ENCODE measurements at regions not wholly inside any gene's neighbourhood (a gene's known extent, or its start where the extent isn't known, plus 50 kb on each side); places are given as distances from the start of the nearest gene placed in this dataset.

DNA sequence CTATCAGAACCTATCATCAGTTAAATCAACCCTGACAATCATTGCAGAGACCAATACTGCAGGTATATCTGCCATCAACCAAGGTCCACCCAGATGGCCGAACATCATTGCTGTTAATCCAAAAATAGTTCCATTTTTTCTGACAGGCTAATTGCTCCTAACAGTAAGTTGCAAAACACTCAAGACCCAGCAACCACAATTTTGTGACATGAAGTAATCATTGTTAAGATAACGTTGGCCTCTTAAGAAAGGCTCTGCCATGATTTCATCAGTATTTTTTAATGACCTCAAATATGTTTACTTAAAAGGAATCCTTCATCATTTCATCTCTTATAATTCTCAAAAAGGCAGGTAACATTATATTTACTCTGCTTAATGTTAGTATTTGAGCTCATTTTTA is 553.4 kb upstream of the POM121L12 start:
- H3K4me3 ChIP-seq (ENCODE audit: low read length): no peak overlapping the region
- H3K4me1 ChIP-seq (ENCODE audit: insufficient read depth, low read length): peaks cover 28% of the 10 kb centered on the region
- 97% methylated on average over 2 of the region's 2 CpGs for WGBS
- no peaks in the 10 kb centered on the region for H3K36me3 ChIP-seq (ENCODE audit: insufficient read depth, low read length)
- H3K9ac ChIP-seq (ENCODE audit: low read depth, low read length): no peak overlapping the region
- H3K9me3 ChIP-seq (ENCODE audit: insufficient read depth, low read depth, low read length): no peaks in the 10 kb centered on the region
- 0 out of 2 replicates have a peak overlapping the region, but pooled peaks have one; percentile 13 for H3K27ac ChIP-seq (ENCODE audit: low read depth, low read length)
- H3K27me3 ChIP-seq (ENCODE audit: insufficient read depth, low read length): no peaks in the 10 kb centered on the region

DNA sequence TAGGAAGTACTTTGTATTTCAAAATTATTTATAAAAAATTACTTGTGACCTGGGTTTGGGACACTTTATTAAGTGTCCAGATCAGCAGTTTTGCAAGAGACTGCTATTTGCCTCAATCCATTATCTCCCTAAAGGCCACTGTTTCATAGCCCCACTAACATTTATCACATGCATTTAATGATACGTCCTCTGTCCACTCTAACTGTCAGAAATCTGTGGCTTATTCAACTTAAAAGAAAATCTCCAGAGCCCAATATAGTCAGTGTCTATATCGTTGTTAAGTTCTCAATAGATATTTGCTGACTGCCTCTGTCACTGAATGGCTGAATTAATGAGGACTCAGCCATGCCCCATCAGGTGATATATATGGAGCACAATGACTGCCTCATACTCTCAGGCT is 553.9 kb upstream of the POM121L12 start:
- Histone ChIP-seq H3K9me3 (ENCODE audit: insufficient read depth, low read depth, low read length) (no peaks in the 10 kb centered on the region), H3K9ac (ENCODE audit: low read depth, low read length) (no peak overlapping the region), H3K27ac (ENCODE audit: low read depth, low read length) (no peak overlapping the region), H3K4me1 (ENCODE audit: insufficient read depth, low read length) (peaks cover 28% of the 10 kb centered on the region), H3K27me3 (ENCODE audit: insufficient read depth, low read length) (no peaks in the 10 kb centered on the region), H3K4me3 (ENCODE audit: low read length) (no peak overlapping the region), H3K36me3 (ENCODE audit: insufficient read depth, low read length) (no peaks in the 10 kb centered on the region)
- 84% methylated on average over 2 of the region's 2 CpGs for WGBS

DNA sequence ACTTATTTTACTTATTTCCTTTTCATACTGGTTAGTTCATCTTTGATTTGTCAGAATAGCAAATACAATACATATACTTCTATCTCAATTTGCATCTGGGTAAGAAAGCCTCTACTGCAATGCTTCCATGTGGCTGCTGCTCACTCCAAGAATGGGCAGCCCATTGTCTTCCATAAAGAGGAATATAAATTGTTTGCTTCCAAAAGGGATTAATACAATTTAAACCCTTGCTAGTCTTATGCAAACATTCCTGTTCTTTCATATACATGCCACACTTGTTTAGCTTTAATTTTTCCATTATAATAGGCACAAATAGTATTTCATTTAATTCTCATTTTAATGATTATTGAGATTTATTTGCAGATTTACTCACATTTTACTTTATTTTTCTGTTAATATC is 555.4 kb upstream of the POM121L12 start:
- Histone ChIP-seq H3K27me3 (ENCODE audit: insufficient read depth, low read length) (no peaks in the 10 kb centered on the region), H3K4me3 (ENCODE audit: low read length) (no peak overlapping the region), H3K9ac (ENCODE audit: low read depth, low read length) (no peak overlapping the region), H3K27ac (ENCODE audit: low read depth, low read length) (peak overlapping the region; percentile 73; the same call in 1 of the 2 replicates), H3K9me3 (ENCODE audit: insufficient read depth, low read depth, low read length) (no peaks in the 10 kb centered on the region), H3K36me3 (ENCODE audit: insufficient read depth, low read length) (no peaks in the 10 kb centered on the region), H3K4me1 (ENCODE audit: insufficient read depth, low read length) (peaks cover 28% of the 10 kb centered on the region)

DNA sequence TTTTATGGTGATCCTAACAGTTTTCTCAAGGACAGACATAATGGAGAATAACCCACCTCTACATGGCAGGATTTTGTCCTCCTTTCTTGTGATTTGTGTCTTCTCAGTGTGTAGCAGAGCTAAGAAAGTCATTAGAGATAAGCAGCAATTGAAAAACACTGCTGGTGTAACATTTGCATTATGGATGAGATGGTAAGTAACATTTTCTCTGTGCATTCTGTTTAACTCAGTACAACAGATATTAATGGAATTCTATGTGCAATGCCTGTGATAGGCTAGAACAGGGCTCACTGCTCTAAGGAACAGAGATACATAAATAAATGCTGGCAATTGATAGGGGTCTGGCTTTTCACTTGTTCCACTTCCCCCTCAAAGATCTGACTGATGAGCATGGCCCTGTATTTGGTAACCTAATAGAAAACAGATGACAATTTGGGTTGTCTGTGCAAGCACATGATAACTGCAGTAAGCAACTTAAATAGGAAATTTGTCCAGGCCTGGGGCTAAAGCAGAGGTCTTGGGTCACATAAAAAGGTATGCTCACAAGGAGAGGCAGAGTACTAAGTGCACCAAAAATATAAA is 560.3 kb upstream of the POM121L12 start:
- no peak overlapping the region for H3K4me3 ChIP-seq (ENCODE audit: low read length)
- H3K9me3 ChIP-seq (ENCODE audit: insufficient read depth, low read depth, low read length): no peaks in the 10 kb centered on the region
- H3K27me3 ChIP-seq (ENCODE audit: insufficient read depth, low read length): no peaks in the 10 kb centered on the region
- no peak overlapping the region for H3K27ac ChIP-seq (ENCODE audit: low read depth, low read length)
- peaks cover 17% of the 10 kb centered on the region for H3K4me1 ChIP-seq (ENCODE audit: insufficient read depth, low read length)
- no peaks in the 10 kb centered on the region for H3K36me3 ChIP-seq (ENCODE audit: insufficient read depth, low read length)
- no peak overlapping the region for H3K9ac ChIP-seq (ENCODE audit: low read depth, low read length)

DNA sequence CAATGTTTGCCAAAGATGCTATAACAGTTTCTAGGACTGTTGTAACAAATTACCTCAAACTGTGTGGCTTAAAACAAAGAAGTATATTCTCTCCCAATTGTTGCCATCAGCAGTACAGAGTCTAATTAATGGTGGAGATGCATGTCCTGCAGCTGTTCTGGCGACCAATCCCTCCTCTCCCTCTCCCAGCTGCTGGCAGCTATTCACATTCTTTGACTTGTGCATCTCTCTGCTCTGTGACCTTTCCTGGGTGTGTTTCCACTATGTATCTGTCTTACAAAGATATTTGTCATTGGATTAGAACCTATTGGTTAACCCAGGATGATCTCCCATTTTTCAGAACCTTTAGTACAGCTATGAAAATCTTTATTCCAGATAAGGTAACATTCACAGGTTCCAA is 561.7 kb upstream of the POM121L12 start:
- H3K27me3 ChIP-seq (ENCODE audit: insufficient read depth, low read length): no peaks in the 10 kb centered on the region
- no peak overlapping the region for H3K27ac ChIP-seq (ENCODE audit: low read depth, low read length)
- H3K4me3 ChIP-seq (ENCODE audit: low read length): no peak overlapping the region
- no peaks in the 10 kb centered on the region for H3K9me3 ChIP-seq (ENCODE audit: insufficient read depth, low read depth, low read length)
- H3K4me1 ChIP-seq (ENCODE audit: insufficient read depth, low read length): peaks cover 4% of the 10 kb centered on the region
- no peaks in the 10 kb centered on the region for H3K36me3 ChIP-seq (ENCODE audit: insufficient read depth, low read length)
- WGBS: 100% methylated on average over 1 of the region's 1 CpG
- H3K9ac ChIP-seq (ENCODE audit: low read depth, low read length): no peak overlapping the region

DNA sequence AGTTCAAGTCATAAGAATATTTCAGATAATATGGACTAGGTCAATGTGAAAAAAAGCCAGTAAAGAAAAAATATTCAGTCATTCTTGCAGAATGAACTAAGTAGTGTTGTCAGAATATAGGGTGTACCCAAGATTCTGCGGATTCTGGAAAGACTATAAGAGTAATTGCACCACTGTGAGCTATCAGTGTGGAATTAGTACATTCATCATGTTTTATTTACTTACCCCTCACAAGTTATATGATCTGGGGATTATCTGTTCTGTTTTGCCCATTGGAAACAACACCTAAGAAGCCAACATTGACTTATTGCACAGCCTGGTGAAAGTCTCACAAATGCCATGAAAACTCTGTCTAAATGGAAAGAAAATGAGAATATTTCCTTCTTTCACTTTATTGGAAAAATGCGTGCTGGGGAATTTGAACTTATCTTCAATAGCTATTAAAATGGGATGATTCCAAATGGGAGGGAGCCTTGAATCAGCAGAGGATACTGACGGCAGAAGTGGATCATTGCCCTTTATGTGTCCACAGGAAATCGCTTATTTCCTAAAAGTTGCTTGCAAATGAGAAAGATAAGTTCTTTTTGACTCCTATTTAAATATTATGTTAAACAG is 563.3 kb upstream of the POM121L12 start:
- Histone ChIP-seq H3K27me3 (ENCODE audit: insufficient read depth, low read length) (no peaks in the 10 kb centered on the region), H3K9ac (ENCODE audit: low read depth, low read length) (no peak overlapping the region), H3K9me3 (ENCODE audit: insufficient read depth, low read depth, low read length) (no peaks in the 10 kb centered on the region), H3K4me1 (ENCODE audit: insufficient read depth, low read length) (no peaks in the 10 kb centered on the region), H3K4me3 (ENCODE audit: low read length) (no peak overlapping the region), H3K27ac (ENCODE audit: low read depth, low read length) (no peak overlapping the region), H3K36me3 (ENCODE audit: insufficient read depth, low read length) (no peaks in the 10 kb centered on the region)
- WGBS: 98% methylated on average over 4 of the region's 4 CpGs

DNA sequence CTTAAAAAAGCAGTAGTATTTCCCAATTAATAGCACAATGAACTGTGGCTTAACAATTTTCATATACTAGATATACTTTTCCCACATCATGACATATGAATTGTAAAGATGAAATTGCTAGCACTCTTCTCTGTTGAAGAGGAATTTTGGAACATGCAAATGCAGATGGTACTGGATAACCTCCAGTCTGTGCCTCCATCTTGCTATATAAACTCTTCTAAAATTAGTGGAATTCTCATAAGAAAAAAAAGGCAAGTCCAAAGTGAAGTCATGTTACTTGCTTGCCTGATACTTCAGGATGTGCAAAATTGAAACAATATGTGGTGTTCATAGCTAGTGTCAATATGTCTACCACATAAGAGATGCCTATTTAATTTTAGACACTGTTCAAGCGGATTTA is 570.2 kb upstream of the POM121L12 start:
- WGBS: 83% methylated on average over 1 of the region's 1 CpG
- no peaks in the 10 kb centered on the region for H3K36me3 ChIP-seq (ENCODE audit: insufficient read depth, low read length)

DNA sequence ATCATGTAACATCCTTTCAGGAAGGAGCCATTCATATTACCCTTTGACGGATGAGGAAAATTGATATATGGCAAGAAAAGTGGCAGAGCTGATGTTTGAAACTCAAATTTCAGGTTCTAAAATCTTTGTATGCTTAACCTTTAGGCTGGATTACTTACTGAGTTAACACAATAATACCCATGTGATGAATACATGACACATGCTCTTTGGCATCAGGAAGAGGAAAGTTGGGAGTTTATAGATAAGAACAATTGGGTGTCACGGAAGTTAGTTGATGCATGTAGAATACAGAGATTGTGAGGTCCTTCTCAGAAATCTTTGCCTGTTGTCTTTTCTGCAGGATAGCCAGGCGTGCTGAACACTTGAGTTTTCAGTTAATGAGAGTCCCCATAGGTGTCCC is 572.1 kb upstream of the POM121L12 start:
- Histone ChIP-seq H3K36me3 (ENCODE audit: insufficient read depth, low read length) (no peaks in the 10 kb centered on the region), H3K9me3 (ENCODE audit: insufficient read depth, low read depth, low read length) (no peaks in the 10 kb centered on the region), H3K27me3 (ENCODE audit: insufficient read depth, low read length) (no peaks in the 10 kb centered on the region), H3K4me3 (ENCODE audit: low read length) (no peak overlapping the region), H3K4me1 (ENCODE audit: insufficient read depth, low read length) (no peaks in the 10 kb centered on the region), H3K27ac (ENCODE audit: low read depth, low read length) (no peak overlapping the region), H3K9ac (ENCODE audit: low read depth, low read length) (no peak overlapping the region)
- 84% methylated on average over 3 of the region's 3 CpGs for WGBS

More for the DNA sequence above, 570.2 kb upstream of the POM121L12 start:
- Histone ChIP-seq H3K9me3 (ENCODE audit: insufficient read depth, low read depth, low read length) (no peaks in the 10 kb centered on the region), H3K27ac (ENCODE audit: low read depth, low read length) (no peak overlapping the region), H3K9ac (ENCODE audit: low read depth, low read length) (no peak overlapping the region), H3K4me3 (ENCODE audit: low read length) (no peak overlapping the region), H3K27me3 (ENCODE audit: insufficient read depth, low read length) (no peaks in the 10 kb centered on the region), H3K4me1 (ENCODE audit: insufficient read depth, low read length) (no peaks in the 10 kb centered on the region)

DNA sequence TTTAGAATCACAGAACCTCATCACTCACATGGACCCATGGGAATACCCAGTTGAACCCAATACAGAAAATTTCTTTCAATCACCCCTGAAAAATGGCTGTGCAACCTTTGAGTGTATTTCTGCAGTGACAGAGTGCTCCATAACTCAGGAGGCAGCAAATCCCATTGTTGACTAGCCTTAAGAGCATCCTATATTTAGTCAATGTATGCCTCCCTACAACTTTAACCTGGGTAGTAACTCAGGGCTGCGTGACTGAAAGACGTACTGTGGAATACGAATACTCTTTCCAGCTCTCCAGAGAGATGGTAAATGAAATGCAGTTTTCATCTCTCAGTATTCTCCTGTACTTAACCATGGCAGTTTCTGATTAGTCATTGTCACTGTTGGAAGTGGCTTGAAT is 573.0 kb upstream of the POM121L12 start:
- no peaks in the 10 kb centered on the region for H3K36me3 ChIP-seq (ENCODE audit: insufficient read depth, low read length)
- H3K27ac ChIP-seq (ENCODE audit: low read depth, low read length): no peak overlapping the region
- no peak overlapping the region for H3K9ac ChIP-seq (ENCODE audit: low read depth, low read length)
- H3K4me3 ChIP-seq (ENCODE audit: low read length): no peak overlapping the region
- H3K9me3 ChIP-seq (ENCODE audit: insufficient read depth, low read depth, low read length): no peaks in the 10 kb centered on the region
- no peaks in the 10 kb centered on the region for H3K27me3 ChIP-seq (ENCODE audit: insufficient read depth, low read length)
- 100% methylated on average over 3 of the region's 3 CpGs for WGBS
- H3K4me1 ChIP-seq (ENCODE audit: insufficient read depth, low read length): no peaks in the 10 kb centered on the region

DNA sequence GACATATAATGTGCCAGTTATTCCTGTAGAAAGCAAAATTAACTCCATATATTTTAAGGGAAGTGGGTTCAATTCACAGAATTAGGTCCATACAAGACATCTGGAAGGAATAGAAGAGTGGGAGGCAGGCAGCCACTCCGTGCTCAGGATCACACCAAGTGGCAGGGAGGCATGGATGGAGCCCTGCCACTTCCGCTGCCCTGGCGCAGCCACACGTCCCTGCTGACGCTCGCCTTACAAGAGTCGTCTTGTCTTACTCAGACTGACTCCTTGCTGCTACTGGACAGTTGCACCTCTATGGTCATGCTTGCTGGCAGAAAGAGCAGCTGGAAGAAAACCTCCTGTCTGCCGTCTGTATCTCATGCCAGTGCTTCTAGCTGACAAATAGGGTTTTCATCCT is 579.9 kb upstream of the POM121L12 start:
- Histone ChIP-seq H3K27ac (ENCODE audit: low read depth, low read length) (no peak overlapping the region), H3K4me1 (ENCODE audit: insufficient read depth, low read length) (no peaks in the 10 kb centered on the region), H3K36me3 (ENCODE audit: insufficient read depth, low read length) (no peaks in the 10 kb centered on the region), H3K27me3 (ENCODE audit: insufficient read depth, low read length) (no peaks in the 10 kb centered on the region), H3K4me3 (ENCODE audit: low read length) (no peak overlapping the region), H3K9ac (ENCODE audit: low read depth, low read length) (no peak overlapping the region), H3K9me3 (ENCODE audit: insufficient read depth, low read depth, low read length) (no peaks in the 10 kb centered on the region)
- 96% methylated on average over 8 of the region's 8 CpGs for WGBS

DNA sequence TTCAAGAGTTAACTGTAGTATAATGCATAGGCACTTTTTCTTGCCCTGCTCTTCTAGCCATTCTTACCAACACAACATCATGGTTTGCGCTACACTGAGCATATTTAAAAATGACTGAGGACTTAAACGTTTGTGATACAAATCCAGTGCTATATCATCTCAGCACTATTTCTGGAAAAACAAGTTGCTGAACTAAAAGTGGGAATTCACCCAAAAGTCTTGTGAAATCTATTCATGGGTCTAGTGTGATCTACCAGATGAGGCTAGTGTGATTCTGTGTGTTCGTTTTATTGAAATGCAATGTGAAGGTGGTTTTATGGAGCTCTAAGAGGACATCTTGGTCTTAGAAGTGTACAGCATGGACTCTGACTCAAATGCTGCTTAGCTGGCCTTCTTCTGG is 584.6 kb upstream of the POM121L12 start:
- Histone ChIP-seq H3K9ac (ENCODE audit: low read depth, low read length) (no peak overlapping the region), H3K27ac (ENCODE audit: low read depth, low read length) (no peak overlapping the region), H3K4me1 (ENCODE audit: insufficient read depth, low read length) (peaks cover 10% of the 10 kb centered on the region; the same call in 1 of the 2 replicates), H3K36me3 (ENCODE audit: insufficient read depth, low read length) (no peaks in the 10 kb centered on the region), H3K4me3 (ENCODE audit: low read length) (no peak overlapping the region), H3K9me3 (ENCODE audit: insufficient read depth, low read depth, low read length) (no peaks in the 10 kb centered on the region), H3K27me3 (ENCODE audit: insufficient read depth, low read length) (no peaks in the 10 kb centered on the region)
- whole genome bisulfite sequencing: 94% methylated on average over 3 of the region's 3 CpGs

Data from HUES64 (cell line).